NT2/D1 (cell line): ENCODE measurements at regions not wholly inside any gene's neighbourhood (a gene's known extent, or its start where the extent isn't known, plus 50 kb on each side); places are given as distances from the start of the nearest gene placed in this dataset.

Experiments used
- SUZ12 ChIP-seq: IDR thresholded peaks from 2 replicates; pipeline ENCODE4 v1.6.1; 2011; ENCODE audit not compliant: insufficient read length, insufficient read depth; ENCODE audit errors: extremely low read depth
- YY1 ChIP-seq: IDR thresholded peaks from 2 replicates; pipeline ENCODE4 v1.6.1; 2011; ENCODE audit not compliant: insufficient read length, insufficient read depth
- ZNF274 ChIP-seq: IDR thresholded peaks from 2 replicates; pipeline ENCODE4 v1.6.1; 2011; ENCODE audit warnings: mild to moderate bottlenecking, low read depth, low read length

DNA sequence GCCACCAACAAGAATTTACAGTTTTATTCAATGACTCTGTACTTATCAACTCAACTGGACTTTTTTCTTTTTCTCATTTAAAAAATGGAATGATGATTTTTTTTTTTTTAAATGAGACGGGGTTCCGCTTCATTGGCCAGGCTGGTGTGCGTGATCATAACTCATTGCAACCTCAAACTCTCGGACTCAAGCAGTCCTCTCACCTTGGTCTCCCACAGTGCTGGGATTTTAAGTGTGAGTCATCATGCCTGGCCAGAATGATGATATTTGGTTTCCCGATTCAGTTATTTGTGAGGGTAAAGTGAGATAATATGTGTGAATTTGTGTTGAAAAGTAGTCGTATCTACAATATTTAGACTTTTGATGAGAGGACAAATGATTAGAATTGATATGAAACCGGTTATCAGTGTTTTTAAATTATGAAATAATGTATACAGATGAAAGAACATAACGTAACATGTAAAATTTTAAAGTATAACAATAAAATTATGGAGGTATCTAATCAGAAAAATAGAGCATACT, 66.0 kb upstream of the UNC5C start:
- TF ChIP-seq ZNF274 (no peak), SUZ12 (no peak), YY1 (no peak)
